ENCODE measurements at regions not wholly inside any gene's neighbourhood (a gene's known extent, or its start where the extent isn't known, plus 50 kb on each side); places are given as distances from the start of the nearest gene placed in this dataset.

DNA sequence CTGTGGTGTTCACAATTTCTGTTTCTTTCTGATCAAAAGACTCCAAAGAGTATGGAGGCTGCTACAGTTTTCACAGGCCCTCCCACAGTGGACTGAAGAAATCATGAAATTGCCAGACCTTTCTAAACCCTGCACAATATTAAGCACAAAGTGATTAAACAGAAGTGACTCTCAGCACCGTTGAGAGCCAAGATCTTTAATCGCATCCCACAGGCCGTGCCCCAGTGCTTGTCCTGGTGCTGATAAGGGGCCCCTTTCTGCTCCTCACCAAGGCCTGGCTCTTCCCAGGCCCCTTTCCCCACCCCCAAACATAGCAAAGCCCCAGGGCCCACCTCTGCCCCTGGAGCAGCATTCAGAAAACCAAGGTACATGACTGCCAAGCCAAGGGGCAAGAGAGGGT lies 57.4 kb upstream of the BMAL1 start:
- no peak for DNase-seq (ENCODE audit: low read depth in 3 of 3)

- no peak for DNase-seq (ENCODE audit: low read depth in 3 of 3)
Observed at GRCh38 chr11:13221722-13222121, 55.9 kb upstream of the BMAL1 start.

GRCh38 chr11:13222285-13222684 lies 55.3 kb upstream of the BMAL1 start:
- no peak for DNase-seq (ENCODE audit: low read depth in 3 of 3)

DNA sequence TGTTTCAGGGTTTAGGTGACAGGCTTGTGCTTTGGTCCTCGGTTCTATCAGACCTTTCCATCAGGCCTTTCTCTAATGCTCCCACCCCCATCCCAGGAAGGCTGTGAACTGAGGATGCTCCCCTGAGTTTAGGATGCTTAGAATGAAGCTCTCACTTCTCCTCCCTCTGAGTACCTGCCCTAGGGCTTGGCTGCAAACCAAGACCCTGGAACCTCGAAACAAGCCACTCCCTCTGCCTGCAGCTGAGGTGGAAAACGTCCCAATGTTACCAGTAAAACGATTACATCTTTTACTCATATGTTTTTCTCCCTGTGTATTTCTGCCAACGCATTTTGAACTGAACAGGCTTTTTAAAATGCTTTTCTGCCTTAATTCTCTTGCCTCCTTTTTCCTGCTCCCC lies 54.5 kb upstream of the BMAL1 start:
- no peak for DNase-seq (ENCODE audit: low read depth in 3 of 3)

DNA sequence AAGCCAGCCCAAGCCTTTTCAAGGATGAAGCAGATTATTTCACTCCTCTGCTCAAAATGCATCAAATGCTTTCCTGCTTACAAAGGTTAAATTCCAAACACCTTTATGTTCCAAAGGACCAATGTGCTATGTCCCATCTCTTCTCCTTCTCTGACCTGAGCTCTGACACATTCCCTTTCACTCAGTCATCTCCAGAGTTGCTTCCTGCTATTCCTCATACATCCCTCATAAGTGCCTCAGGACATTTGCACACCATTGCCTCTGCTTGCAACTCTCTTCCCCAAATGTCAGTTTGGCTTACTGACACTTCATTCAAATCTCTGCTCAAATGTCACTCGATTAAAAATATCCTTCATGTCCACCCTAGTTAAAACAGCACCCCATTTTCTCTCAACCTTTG lies 53.3 kb upstream of the BMAL1 start:
- no peak for DNase-seq (ENCODE audit: low read depth in 3 of 3)

GRCh38 chr11:13225038-13226001 lies 52.3 kb upstream of the BMAL1 start:
- DNase-seq (ENCODE audit: low read depth in 3 of 3) = no peak

GRCh38 chr11:13227676-13228255 lies 49.8 kb upstream of the BMAL1 start:
- DNase-seq (ENCODE audit: low read depth in 3 of 3) = no peak

Data from stimulated activated CD4-positive, alpha-beta T cell treated with anti-CD3 and anti-CD28 coated beads, TNF-alpha, amount 100 ng/mL, for 48 hours (primary cell).